Lung (tissue), 11 donors: ENCODE measurements at regions not wholly inside any gene's neighbourhood (a gene's known extent, or its start where the extent isn't known, plus 50 kb on each side); places are given as distances from the start of the nearest gene placed in this dataset.

Source experiments
- ATAC-seq: fragments of 200-7000 bp; cut with Tn5 transposase; one replicate; pipeline ENCODE4 v1.9.1; 2020; ENCODE audit warnings: moderate number of reproducible peaks; ENCODE audit not compliant: insufficient read depth, low FRiP score
- DNase-seq, 3 donors: peaks; one replicate each; pipeline ENCODE4 v3.0.0-alpha.2; 2013 to 2017
- H3K27ac ChIP-seq, 2 donors: one replicate each; pipeline ENCODE4 v1.5.1; 2013; ENCODE audit warnings: mild to moderate bottlenecking in 2 of 2, moderate library complexity in 2 of 2, control low read depth in 1 of 2, inconsistent platforms in 1 of 2, low read depth in 1 of 2, low read length in 1 of 2
- H3K27me3 ChIP-seq, 3 donors: one replicate each; pipeline ENCODE4 v1.5.1; 2013; ENCODE audit warnings: low read length in 2 of 3; ENCODE audit not compliant: control insufficient read depth in 3 of 3, insufficient read depth in 3 of 3
- H3K36me3 ChIP-seq, 4 donors: one replicate each; pipeline ENCODE4 v1.5.1; 2013; ENCODE audit warnings: low read length in 4 of 4, mild to moderate bottlenecking in 1 of 4, moderate library complexity in 1 of 4; ENCODE audit not compliant: control insufficient read depth in 4 of 4, insufficient read depth in 4 of 4
- H3K4me1 ChIP-seq, 5 donors: one replicate each; pipeline ENCODE4 v1.5.1; 2013; ENCODE audit warnings: low read length in 5 of 5, mild to moderate bottlenecking in 2 of 5, moderate library complexity in 1 of 5; ENCODE audit not compliant: control insufficient read depth in 5 of 5, insufficient read depth in 5 of 5
- H3K4me3 ChIP-seq: one replicate; pipeline ENCODE4 v1.5.1; 2013; ENCODE audit warnings: mild to moderate bottlenecking, control low read depth, moderate library complexity
- H3K9ac ChIP-seq, 2 donors: one replicate each; pipeline ENCODE4 v1.5.1; 2013; ENCODE audit warnings: low read length in 2 of 2, control low read depth in 1 of 2; ENCODE audit not compliant: insufficient read depth in 1 of 2
- H3K9me3 ChIP-seq, 4 donors: one replicate each; pipeline ENCODE4 v1.5.1; 2013; ENCODE audit warnings: low read length in 3 of 4, mild to moderate bottlenecking in 1 of 4, moderate library complexity in 1 of 4; ENCODE audit not compliant: control insufficient read depth in 4 of 4, insufficient read depth in 3 of 4
- WGBS, 2 donors: extraction: QIAGEN DNeasy Blood & Tissue Kit; methylation state at CpG; one replicate each; pipeline ENCODE4 v1.1.7; 2013; 5-methylcytosine and 5-hydroxymethylcytosine counted together
- TF ChIP-seq, protein P1 (sequence below): IDR thresholded peaks from 2 replicates; pipeline ENCODE4 v1.5.1; 2012; ENCODE audit warnings: mild to moderate bottlenecking; ENCODE audit errors: control extremely low read depth, extremely low read depth
- donor health status: control.
- donor health status: control.
- donor health status: Bipolar disorder and iron deficiency.
- donor health status: healthy.
- donor health status: DM: yes; HTN: yes; CAD: no.

DNA sequence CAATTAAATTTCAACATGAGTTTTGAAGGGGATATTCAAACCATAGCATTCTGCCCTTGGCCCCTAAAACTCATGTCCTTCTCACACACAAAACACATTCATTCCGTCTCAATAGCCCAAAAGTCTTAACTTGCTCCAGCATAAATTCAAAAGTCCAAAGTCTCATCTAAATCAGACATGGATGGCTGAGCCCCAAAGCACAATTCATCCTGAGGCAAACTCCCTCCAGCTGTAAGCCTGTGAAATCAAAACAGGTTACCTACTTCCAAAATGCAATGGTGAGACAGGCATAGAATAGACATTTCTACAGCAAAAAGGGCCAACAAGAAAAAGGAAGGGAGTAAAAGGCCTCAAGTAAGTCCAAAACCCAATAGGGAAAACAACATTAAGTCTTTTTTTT, 245.8 kb downstream of the TTC32 start:
- H3K9me3 ChIP-seq, result peaks cover 0 to 2% (median 0%) of the 10 kb centered on the region in 4 donors
- no peak for ATAC-seq
- DNase-seq, result no peak
- H3K36me3 ChIP-seq, result no peaks in the 10 kb centered on the region
- H3K4me1 ChIP-seq, result no peaks in the 10 kb centered on the region
- H3K27ac ChIP-seq, result no peak overlapping the region
- TF ChIP-seq, protein P1, sequence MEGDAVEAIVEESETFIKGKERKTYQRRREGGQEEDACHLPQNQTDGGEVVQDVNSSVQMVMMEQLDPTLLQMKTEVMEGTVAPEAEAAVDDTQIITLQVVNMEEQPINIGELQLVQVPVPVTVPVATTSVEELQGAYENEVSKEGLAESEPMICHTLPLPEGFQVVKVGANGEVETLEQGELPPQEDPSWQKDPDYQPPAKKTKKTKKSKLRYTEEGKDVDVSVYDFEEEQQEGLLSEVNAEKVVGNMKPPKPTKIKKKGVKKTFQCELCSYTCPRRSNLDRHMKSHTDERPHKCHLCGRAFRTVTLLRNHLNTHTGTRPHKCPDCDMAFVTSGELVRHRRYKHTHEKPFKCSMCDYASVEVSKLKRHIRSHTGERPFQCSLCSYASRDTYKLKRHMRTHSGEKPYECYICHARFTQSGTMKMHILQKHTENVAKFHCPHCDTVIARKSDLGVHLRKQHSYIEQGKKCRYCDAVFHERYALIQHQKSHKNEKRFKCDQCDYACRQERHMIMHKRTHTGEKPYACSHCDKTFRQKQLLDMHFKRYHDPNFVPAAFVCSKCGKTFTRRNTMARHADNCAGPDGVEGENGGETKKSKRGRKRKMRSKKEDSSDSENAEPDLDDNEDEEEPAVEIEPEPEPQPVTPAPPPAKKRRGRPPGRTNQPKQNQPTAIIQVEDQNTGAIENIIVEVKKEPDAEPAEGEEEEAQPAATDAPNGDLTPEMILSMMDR, result no peak
- H3K4me3 ChIP-seq, result no peak overlapping the region
- no peaks in the 10 kb centered on the region for H3K27me3 ChIP-seq
- WGBS, 2 donors, result 91 to 92% methylated on average over 1 of the region's 1 CpG
- H3K9ac ChIP-seq, result no peak overlapping the region

DNA sequence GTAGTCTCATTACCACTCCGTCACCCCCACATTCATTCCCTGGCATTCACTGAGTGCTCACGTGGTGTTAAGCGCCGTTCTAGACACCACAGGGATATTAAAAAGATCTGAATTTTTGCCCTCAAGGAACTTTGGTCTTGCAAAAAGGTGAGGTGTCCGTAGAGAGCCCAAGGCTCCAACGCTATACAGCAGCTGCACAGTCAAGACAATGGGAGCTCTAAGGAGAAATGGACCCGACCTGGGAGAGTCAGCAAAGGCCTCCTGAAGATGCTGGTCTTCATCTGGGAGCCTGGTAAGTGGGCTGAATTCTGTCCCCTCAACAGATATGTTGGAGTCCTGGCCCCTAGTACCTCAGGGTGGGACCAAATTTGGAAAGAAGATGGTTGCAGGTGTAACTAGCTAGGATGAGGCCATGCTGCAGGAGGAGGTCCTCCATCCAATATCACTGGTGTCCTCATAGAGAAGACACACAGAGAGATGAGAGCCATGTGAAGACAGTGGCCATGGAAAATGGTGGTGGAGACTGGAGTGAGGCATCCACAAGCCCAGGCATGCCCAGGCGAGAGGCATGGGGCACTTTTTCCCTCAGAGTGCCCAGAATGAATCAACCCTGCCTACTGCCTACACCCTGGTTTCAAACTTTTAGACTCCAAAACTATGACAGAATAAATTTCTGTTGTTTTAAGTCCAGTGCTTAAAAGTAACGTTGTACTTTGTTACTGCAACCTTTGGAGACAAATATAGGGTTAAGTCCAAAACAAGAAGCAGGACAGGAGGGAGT, 247.3 kb downstream of the TTC32 start:
- WGBS, 2 donors, result 88 to 91% methylated on average over 9 of the region's 9 CpGs

DNA sequence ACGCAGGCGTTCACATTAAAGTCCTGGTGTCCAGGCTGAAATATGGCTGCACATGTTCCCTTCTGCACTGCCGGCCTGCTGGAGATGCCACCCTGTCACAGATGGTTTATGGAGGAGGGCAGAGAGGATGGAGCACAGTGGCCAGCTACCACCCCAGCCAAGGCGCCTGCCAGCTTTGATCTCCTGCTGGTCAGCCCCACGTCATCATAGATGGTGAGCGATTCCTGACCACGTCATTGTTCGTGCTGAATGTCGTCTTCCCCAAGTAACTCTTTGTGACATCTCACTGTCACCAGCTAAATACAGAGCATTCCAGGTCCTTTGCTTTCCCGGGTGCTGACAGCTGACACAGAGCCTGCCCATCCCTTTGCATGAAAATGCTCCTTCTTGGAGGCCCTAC, 248.3 kb downstream of the TTC32 start:
- Histone ChIP-seq H3K9ac (no peak overlapping the region), H3K36me3 (no peaks in the 10 kb centered on the region), H3K27ac (no peak overlapping the region), H3K9me3 (peaks cover 0 to 2% (median 0%) of the 10 kb centered on the region in 4 donors), H3K4me1 (peaks cover 0 to 7% (median 0%) of the 10 kb centered on the region in 5 donors), H3K27me3 (no peaks in the 10 kb centered on the region), H3K4me3 (no peak overlapping the region)
- ATAC-seq (no peak), DNase-seq (no peak)
- WGBS, 2 donors, result 83 to 86% methylated on average over 10 of the region's 10 CpGs
- TF ChIP-seq, protein P1, result no peak

More for the DNA sequence above, 247.3 kb downstream of the TTC32 start:
- TF ChIP-seq, protein P1, result no peak
- H3K9me3 ChIP-seq, result peaks cover 0 to 2% (median 0%) of the 10 kb centered on the region in 4 donors
- no peak overlapping the region for H3K27ac ChIP-seq
- H3K27me3 ChIP-seq, result no peaks in the 10 kb centered on the region
- ATAC-seq, result no peak
- no peaks in the 10 kb centered on the region for H3K36me3 ChIP-seq
- DNase-seq, result no peak
- no peaks in the 10 kb centered on the region for H3K4me1 ChIP-seq
- H3K9ac ChIP-seq, result no peak overlapping the region
- H3K4me3 ChIP-seq, result no peak overlapping the region

DNA sequence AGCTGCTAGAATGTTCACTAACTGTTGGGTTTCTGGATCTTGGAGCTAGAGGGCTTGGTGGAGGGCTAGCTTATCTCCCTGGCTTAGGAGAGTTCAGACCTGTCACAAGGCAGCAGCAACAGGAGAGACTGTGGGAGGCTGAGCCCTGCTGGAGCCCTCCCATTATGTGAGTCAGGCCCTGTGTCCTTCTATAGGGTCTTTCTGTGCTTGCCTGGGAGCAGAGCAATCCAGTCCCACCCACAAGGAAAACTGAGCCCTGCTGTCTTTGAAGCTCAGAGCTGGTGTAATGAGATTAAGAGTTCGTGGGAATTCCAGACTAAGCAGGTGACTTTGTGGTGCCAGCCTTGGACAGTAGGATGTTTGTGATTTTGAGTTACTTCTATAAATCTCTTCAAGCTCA, 249.0 kb downstream of the TTC32 start:
- ATAC-seq (no peak), DNase-seq (no peak)
- Histone ChIP-seq H3K27me3 (no peaks in the 10 kb centered on the region), H3K9ac (no peak overlapping the region), H3K4me1 (peaks cover 0 to 7% (median 0%) of the 10 kb centered on the region in 5 donors), H3K4me3 (no peak overlapping the region), H3K36me3 (no peaks in the 10 kb centered on the region), H3K27ac (no peak overlapping the region), H3K9me3 (peaks cover 0 to 2% (median 0%) of the 10 kb centered on the region in 4 donors)
- 72 to 76% methylated on average over 1 of the region's 1 CpG for WGBS, 2 donors
- TF ChIP-seq, protein P1, result no peak
